Glutamatergic neuron (in vitro differentiated cells): ENCODE measurements at regions not wholly inside any gene's neighbourhood (a gene's known extent, or its start where the extent isn't known, plus 50 kb on each side); places are given as distances from the start of the nearest gene placed in this dataset.
"Not testable (repeated sequence)": the region's sequence is repeated elsewhere in the genome, so short reads cannot be mapped to it uniquely, and the experiment has no call there.

Experiments
- DNase-seq: peaks from one replicate; pipeline ENCODE4 v3.0.0; 2022
- H3K27ac Mint-ChIP-seq: one replicate; pipeline ENCODE4 v1.8.0; 2020; ENCODE audit warnings: mild to moderate bottlenecking, mixed read lengths, inconsistent platforms; ENCODE audit not compliant: unreplicated experiment
- H3K27me3 Mint-ChIP-seq: one replicate; pipeline ENCODE4 v1.8.0; 2020; ENCODE audit warnings: mild to moderate bottlenecking, moderate library complexity, mixed read lengths, inconsistent platforms; ENCODE audit not compliant: unreplicated experiment
- H3K36me3 Mint-ChIP-seq: one replicate; pipeline ENCODE4 v1.8.0; 2020; ENCODE audit warnings: mild to moderate bottlenecking, mixed read lengths, inconsistent platforms; ENCODE audit not compliant: unreplicated experiment
- H3K4me1 Mint-ChIP-seq: one replicate; pipeline ENCODE4 v1.8.0; 2020; ENCODE audit warnings: mild to moderate bottlenecking, low read depth, mixed read lengths, inconsistent platforms; ENCODE audit not compliant: unreplicated experiment
- H3K4me3 Mint-ChIP-seq: one replicate; pipeline ENCODE4 v1.8.0; 2020; ENCODE audit warnings: mild to moderate bottlenecking, mixed read lengths, inconsistent platforms; ENCODE audit not compliant: unreplicated experiment
- H3K9me3 Mint-ChIP-seq: one replicate; pipeline ENCODE4 v1.8.0; 2020; ENCODE audit warnings: mild to moderate bottlenecking, moderate library complexity, mixed read lengths, inconsistent platforms; ENCODE audit not compliant: unreplicated experiment
- CTCF ChIP-seq: fragments of 200-600 bp; sonication (generic); IDR thresholded peaks from one replicate; pipeline ENCODE4 v1.5.0; 2021; ENCODE audit not compliant: partially characterized antibody, unreplicated experiment

GRCh38 chr22:22377335-22377734, 131.2 kb downstream of the ZNF280B start:
- DNase-seq = no peak
- peaks cover 7% of the 10 kb centered on the region for H3K4me1 Mint-ChIP-seq
- no peak overlapping the region for H3K4me3 Mint-ChIP-seq
- H3K27me3 Mint-ChIP-seq = peaks cover 10% of the 10 kb centered on the region
- H3K9me3 Mint-ChIP-seq = peaks cover 2% of the 10 kb centered on the region
- H3K36me3 Mint-ChIP-seq = peaks cover 6% of the 10 kb centered on the region
- no peak for TF ChIP-seq CTCF
- H3K27ac Mint-ChIP-seq = no peak overlapping the region

DNA sequence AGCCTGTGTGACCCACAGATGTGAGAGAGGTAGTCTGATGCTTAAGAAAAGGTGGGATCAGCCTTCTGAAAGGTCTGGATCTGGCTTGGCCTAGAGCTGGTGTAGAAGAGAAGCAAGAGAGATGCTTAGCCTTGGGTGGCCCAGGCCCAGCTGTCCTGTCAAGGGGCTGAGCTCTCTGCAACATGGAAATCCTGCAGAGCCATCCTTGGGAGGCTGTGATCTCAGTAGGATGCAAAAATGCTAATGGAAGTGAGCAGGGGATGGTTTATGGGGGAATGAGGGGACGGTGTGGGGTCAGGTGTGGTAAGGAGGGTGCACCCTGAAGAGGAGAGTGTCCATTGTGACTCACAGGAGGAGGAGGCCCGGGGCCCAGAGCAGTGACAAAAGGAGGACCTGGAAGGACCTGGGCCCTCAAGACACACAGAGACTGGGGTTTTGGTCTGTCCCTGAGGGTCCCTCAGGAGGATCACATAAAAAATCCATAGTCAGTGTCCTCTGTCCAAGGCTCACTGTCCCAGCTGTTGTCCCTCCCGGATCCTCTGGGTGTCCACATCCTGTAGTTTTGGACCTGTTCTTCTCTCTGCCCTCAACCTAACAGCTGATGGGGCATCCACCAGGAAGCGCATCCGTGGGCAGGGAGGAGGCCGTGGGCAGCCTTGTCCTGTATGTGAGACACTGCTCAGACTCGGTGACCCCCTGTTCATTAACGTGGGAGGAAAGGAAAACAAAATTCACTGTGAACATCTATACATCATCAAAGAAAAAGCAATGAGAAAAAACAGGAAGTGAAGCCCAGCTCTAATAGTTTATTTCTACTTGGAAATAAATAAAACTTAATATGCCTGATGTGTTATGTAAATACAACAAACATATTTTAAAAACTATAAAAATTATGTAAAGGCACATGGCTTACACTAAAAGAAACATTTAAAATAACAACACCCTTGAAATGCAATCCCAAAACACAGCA, 129.8 kb downstream of the ZNF280B start:
- Mint-ChIP-seq H3K9me3 (peaks cover 4% of the 10 kb centered on the region), H3K36me3 (peaks cover 6% of the 10 kb centered on the region), H3K27ac (no peak overlapping the region), H3K27me3 (peaks cover 7% of the 10 kb centered on the region), H3K4me3 (no peak overlapping the region), H3K4me1 (no peaks in the 10 kb centered on the region)
- DNase-seq = no peak
- no peak for TF ChIP-seq CTCF

- peaks cover 6% of the 10 kb centered on the region for H3K36me3 Mint-ChIP-seq
- TF ChIP-seq CTCF = peak; percentile 34
- H3K9me3 Mint-ChIP-seq = peaks cover 4% of the 10 kb centered on the region
- DNase-seq = peak; percentile 58
- H3K4me3 Mint-ChIP-seq = no peak overlapping the region
- no peaks in the 10 kb centered on the region for H3K4me1 Mint-ChIP-seq
- no peak overlapping the region for H3K27ac Mint-ChIP-seq
- H3K27me3 Mint-ChIP-seq = peaks cover 8% of the 10 kb centered on the region
These were observed 128.2 kb downstream of the ZNF280B start for GRCh38 chr22:22380098-22381030.

GRCh38 chr22:22381292-22381691, 127.2 kb downstream of the ZNF280B start:
- not testable (repeated sequence) for DNase-seq, H3K36me3 Mint-ChIP-seq, H3K4me1 Mint-ChIP-seq, H3K9me3 Mint-ChIP-seq, H3K4me3 Mint-ChIP-seq, H3K27ac Mint-ChIP-seq
- peaks cover 12% of the 10 kb centered on the region for H3K27me3 Mint-ChIP-seq

- Mint-ChIP-seq H3K9me3 (peaks cover 4% of the 10 kb centered on the region), H3K4me1 (no peaks in the 10 kb centered on the region), H3K4me3 (no peak overlapping the region), H3K27ac (no peak overlapping the region), H3K27me3 (peaks cover 7% of the 10 kb centered on the region), H3K36me3 (peaks cover 6% of the 10 kb centered on the region)
- DNase-seq = no peak
- no peak for TF ChIP-seq CTCF
These were observed 124.3 kb downstream of the ZNF280B start for GRCh38 chr22:22384267-22384666.
